ENCODE measurements at regions not wholly inside any gene's neighbourhood (a gene's known extent, or its start where the extent isn't known, plus 50 kb on each side); places are given as distances from the start of the nearest gene placed in this dataset.

- Histone ChIP-seq H3K27me3 (replicated peaks in 1 of 2; ENCODE audit: control insufficient read depth in 2 of 2, insufficient read depth in 2 of 2, low read length in 1 of 2) (no peaks in the 10 kb centered on the region), H3K79me2 (ENCODE audit: control insufficient read depth, insufficient read depth, low read length) (peaks cover 3% of the 10 kb centered on the region), H2AFZ (ENCODE audit: control insufficient read depth, low read depth, low read length) (no peak overlapping the region), H3K36me3 (ENCODE audit: control insufficient read depth in 2 of 2, insufficient read depth in 2 of 2, low read length in 1 of 2) (no peaks in the 10 kb centered on the region), H3K4me1 (ENCODE audit: control insufficient read depth, insufficient read depth, low read length) (no peaks in the 10 kb centered on the region), H3K4me2 (ENCODE audit: control insufficient read depth, insufficient read depth) (no peak overlapping the region), H3K9ac (ENCODE audit: control insufficient read depth, insufficient read depth, low read length) (no peak overlapping the region), H3K9me3 (replicated peaks; ENCODE audit: control insufficient read depth, insufficient read depth, low read length) (no peaks in the 10 kb centered on the region), H4K20me1 (ENCODE audit: control insufficient read depth, insufficient read depth) (no peaks in the 10 kb centered on the region), H3K27ac (ENCODE audit: control insufficient read depth, insufficient read depth) (no peak overlapping the region), H3K4me3 (no peak overlapping the region)
- no TSS peak for BruUV-seq (replicated peaks)
- DNase-seq (ENCODE audit: low read depth, low spot score) = no peak
- in situ Hi-C loops (cut with MboI) = no loop called here
- ChIA-PET CTCF (interaction anchor here (0.6 to 1.9 kb wide), 5 partner anchors 13 to 247 kb away, joined by 3 to 9 read pairs (median 4); no protein-coding TSS in a partner anchor), POLR2A (no interaction called here), SMC1A (ENCODE audit: uncharacterized antibody, unreplicated experiment) (interaction anchor here (0.6 to 1.3 kb wide), 6 partner anchors 13 to 510 kb away, joined by 3 to 4 read pairs (median 4); no protein-coding TSS in a partner anchor), RAD21 (ENCODE audit: unreplicated experiment) (interaction anchor here (1.0 kb wide), 1 partner anchor 47 kb away, joined by 3 read pairs; no protein-coding TSS in a partner anchor)
- no peak for FAIRE-seq
- ATAC-seq = no peak
- 64% methylated on average over 2 of the region's 2 CpGs for WGBS (ENCODE audit: insufficient coverage, insufficient replicate concordance, low lambda C conversion rate, missing lambda C conversion rate)
- intact Hi-C loops (cut with micrococcal nuclease; ENCODE audit: unreplicated experiment) = no loop called here
- no peak for TF ChIP-seq CREB1 (IDR thresholded peaks at IDR 0.05; ENCODE audit: low read depth)
- TF ChIP-seq NFYA (IDR thresholded peaks at IDR 0.05; ENCODE audit: borderline replicate concordance, low read depth, low read length) = no peak
- no peak for TF ChIP-seq KLF5 (IDR thresholded peaks at IDR 0.05; ENCODE audit: partially characterized antibody)
- TF ChIP-seq PAX5 (IDR thresholded peaks at IDR 0.05; ENCODE audit: borderline replicate concordance, low read depth, low read length) = no peak
- TF ChIP-seq MYC (IDR thresholded peaks at IDR 0.05; ENCODE audit: insufficient read depth, insufficient read length, insufficient replicate concordance, low read length, severe bottlenecking) = no peak
- no peak for TF ChIP-seq BHLHE40 (IDR thresholded peaks at IDR 0.05; ENCODE audit: borderline replicate concordance in 1 of 2, low read depth in 2 of 2, low read length in 1 of 2)
- no peak for TF ChIP-seq KDM1A (IDR thresholded peaks at IDR 0.05; ENCODE audit: borderline replicate concordance)
- no peak for TF ChIP-seq ZBTB40 (IDR thresholded peaks at IDR 0.05; ENCODE audit: borderline replicate concordance)
- TF ChIP-seq ETV6 (conservative IDR thresholded peaks at IDR 0.05 in 1 of 2, IDR thresholded peaks at IDR 0.05 in 1 of 2; ENCODE audit: borderline replicate concordance in 1 of 2, low read depth in 1 of 2) = no peak
- TF ChIP-seq NFIC (IDR thresholded peaks at IDR 0.05; ENCODE audit: low read depth, low read length) = no peak
- TF ChIP-seq MXI1 (IDR thresholded peaks at IDR 0.05; ENCODE audit: low read depth, low read length) = no peak
- TF ChIP-seq FOS (IDR thresholded peaks at IDR 0.05; ENCODE audit: borderline replicate concordance, extremely low read depth, insufficient read length) = no peak
- no peak for TF ChIP-seq MEF2A (IDR thresholded peaks at IDR 0.05; ENCODE audit: insufficient read depth, low read depth, low read length)
- TF ChIP-seq MLLT1 (IDR thresholded peaks at IDR 0.05) = no peak
- no peak for TF ChIP-seq MAX (IDR thresholded peaks at IDR 0.05; ENCODE audit: low read depth, low read length)
- TF ChIP-seq EED (IDR thresholded peaks at IDR 0.05; ENCODE audit: low read depth) = no peak
- TF ChIP-seq NR2C1 (IDR thresholded peaks at IDR 0.05) = no peak
Observed at GRCh38 chr1:39145331-39145965, 59.0 kb upstream of the MACF1 start.

Data from GM12878 (cell line).